Smooth muscle cell (in vitro differentiated cells): ENCODE measurements at regions not wholly inside any gene's neighbourhood (a gene's known extent, or its start where the extent isn't known, plus 50 kb on each side); places are given as distances from the start of the nearest gene placed in this dataset.
"Not testable (repeated sequence)": the region's sequence is repeated elsewhere in the genome, so short reads cannot be mapped to it uniquely, and the experiment has no call there.

Experiments
- DNase-seq: peaks from one replicate; lab custom pipeline; 2025; ENCODE audit not compliant: unreplicated experiment; lab: John Stamatoyannopoulos, UW
- H2AFZ ChIP-seq: fragments of 200-600 bp; sonication (generic); 2 replicates; pipeline ENCODE4 v1.6.0; 2016; ENCODE audit warnings: antibody characterized with exemption, low read depth, mild to moderate bottlenecking
- H3F3A ChIP-seq: fragments of 200-600 bp; sonication (generic); 2 replicates; pipeline ENCODE4 v1.6.0; 2017; ENCODE audit warnings: antibody characterized with exemption, low read depth
- H3K27ac ChIP-seq: fragments of 200-600 bp; sonication (generic); 2 replicates; pipeline ENCODE4 v1.5.1; 2016; ENCODE audit warnings: low read depth, mild to moderate bottlenecking
- H3K27me3 ChIP-seq: fragments of 200-600 bp; sonication (generic); 2 replicates; pipeline ENCODE4 v1.6.1; 2016; ENCODE audit warnings: low read depth, mild to moderate bottlenecking
- H3K36me3 ChIP-seq: fragments of 200-600 bp; sonication (generic); 2 replicates; pipeline ENCODE4 v1.5.1; 2016; ENCODE audit warnings: low read depth
- H3K4me1 ChIP-seq: fragments of 200-600 bp; sonication (generic); 2 replicates; pipeline ENCODE4 v1.5.1; 2016; ENCODE audit warnings: low read depth
- H3K4me2 ChIP-seq: fragments of 200-600 bp; sonication (generic); 2 replicates; pipeline ENCODE4 v1.6.0; 2016; ENCODE audit warnings: mild to moderate bottlenecking
- H3K4me3 ChIP-seq: fragments of 200-600 bp; sonication (generic); 2 replicates; pipeline ENCODE4 v1.5.1; 2016; ENCODE audit warnings: mild to moderate bottlenecking
- H3K79me2 ChIP-seq: fragments of 200-600 bp; sonication (generic); 2 replicates; pipeline ENCODE4 v1.6.0; 2016; ENCODE audit warnings: low read depth, mild to moderate bottlenecking
- H3K9ac ChIP-seq: fragments of 200-600 bp; sonication (generic); 2 replicates; pipeline ENCODE4 v1.6.0; 2016; ENCODE audit warnings: low read depth
- H3K9me3 ChIP-seq: fragments of 200-600 bp; sonication (generic); replicated peaks from 2 replicates; pipeline ENCODE4 v1.5.1; 2016; ENCODE audit warnings: low read depth
- H4K20me1 ChIP-seq: fragments of 200-600 bp; sonication (generic); 2 replicates; pipeline ENCODE4 v1.6.0; 2016; ENCODE audit warnings: low read depth
- CTCF ChIP-seq: fragments of 200-600 bp; sonication (generic); IDR thresholded peaks from 2 replicates; pipeline ENCODE4 v1.5.1; 2017; ENCODE audit warnings: borderline replicate concordance, mild to moderate bottlenecking, antibody characterized with exemption; ENCODE audit not compliant: insufficient read depth, poor library complexity, severe bottlenecking
- WGBS: methylation state at CpG from one replicate; pipeline ENCODE4 v1.1.7; 2016; ENCODE audit warnings: low lambda C conversion rate; 5-methylcytosine and 5-hydroxymethylcytosine counted together

GRCh38 chr3:197363553-197364409 lies 65.4 kb upstream of the DLG1 start:
- 83% methylated on average over 14 of the region's 14 CpGs for WGBS
- DNase-seq, result no peak
- no peaks in the 10 kb centered on the region for H3K27me3 ChIP-seq
- no peak overlapping the region for H2AFZ ChIP-seq
- no peaks in the 10 kb centered on the region for H4K20me1 ChIP-seq
- peaks cover 36% of the 10 kb centered on the region for H3K4me1 ChIP-seq
- H3K79me2 ChIP-seq, result no peaks in the 10 kb centered on the region
- no peaks in the 10 kb centered on the region for H3K36me3 ChIP-seq
- no peak overlapping the region for H3K4me2 ChIP-seq
- H3K4me3 ChIP-seq, result no peak overlapping the region
- H3F3A ChIP-seq, result no peaks in the 10 kb centered on the region
- no peak overlapping the region for H3K9ac ChIP-seq
- no peaks in the 10 kb centered on the region for H3K9me3 ChIP-seq
- no peak overlapping the region for H3K27ac ChIP-seq
- TF ChIP-seq CTCF, result no peak

DNA sequence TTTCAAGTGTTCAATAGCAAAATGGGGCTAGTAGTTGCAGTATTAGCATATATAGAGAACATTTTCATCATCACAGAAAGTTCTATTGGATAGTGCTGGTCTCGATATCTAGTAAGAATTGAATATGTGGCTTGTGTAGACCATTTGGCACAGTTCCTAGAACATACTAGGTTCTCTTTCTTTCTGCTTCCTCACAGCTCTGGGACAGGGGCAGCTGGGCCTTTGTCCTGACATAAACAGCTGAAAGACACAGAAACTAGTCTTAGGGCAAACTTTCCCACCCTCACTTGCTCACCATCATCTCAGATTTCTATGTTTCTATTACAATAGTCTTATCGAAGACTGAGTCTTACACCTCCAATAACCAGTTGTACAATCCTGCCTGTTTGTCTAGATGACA lies 63.7 kb upstream of the DLG1 start:
- Histone ChIP-seq H4K20me1 (no peaks in the 10 kb centered on the region), H2AFZ (no peak overlapping the region), H3K9ac (no peak overlapping the region), H3K4me2 (no peak overlapping the region), H3K79me2 (no peaks in the 10 kb centered on the region), H3F3A (no peaks in the 10 kb centered on the region), H3K27me3 (no peaks in the 10 kb centered on the region), H3K4me3 (no peak overlapping the region), H3K4me1 (peaks cover 21% of the 10 kb centered on the region), H3K27ac (no peak overlapping the region), H3K9me3 (no peaks in the 10 kb centered on the region), H3K36me3 (no peaks in the 10 kb centered on the region)
- TF ChIP-seq CTCF, result no peak
- 94% methylated on average over 2 of the region's 2 CpGs for WGBS
- DNase-seq, result no peak

DNA sequence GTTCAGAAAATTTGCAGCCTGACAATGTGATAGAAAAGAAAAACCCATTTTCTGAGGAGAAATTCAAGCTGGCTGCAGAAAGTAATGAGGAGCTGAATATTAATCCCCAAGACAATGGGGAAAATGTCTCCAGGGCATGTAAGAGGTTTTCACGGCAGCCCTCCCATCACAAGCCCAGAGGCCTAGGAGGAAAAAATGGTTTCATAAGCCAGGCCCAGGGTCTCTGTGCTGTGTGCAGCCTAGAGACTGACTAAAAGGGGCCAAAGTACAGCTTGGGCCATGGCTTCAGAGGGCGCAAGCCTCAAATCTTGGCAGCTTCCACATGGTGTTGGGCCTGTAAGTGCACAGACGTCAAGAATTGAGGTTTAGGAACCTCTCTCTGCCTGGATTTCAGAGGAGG lies 61.7 kb upstream of the DLG1 start:
- 96% methylated on average over 3 of the region's 3 CpGs for WGBS
- H3K4me3 ChIP-seq, H3K27me3 ChIP-seq: not testable (repeated sequence)

GRCh38 chr3:197359476-197359875 lies 61.1 kb upstream of the DLG1 start:
- H3F3A ChIP-seq, H3K4me2 ChIP-seq, H3K79me2 ChIP-seq, H3K27me3 ChIP-seq, H2AFZ ChIP-seq, H3K27ac ChIP-seq, H3K36me3 ChIP-seq, H3K9me3 ChIP-seq, H4K20me1 ChIP-seq, H3K4me3 ChIP-seq, DNase-seq, H3K9ac ChIP-seq: not testable (repeated sequence)
- peaks cover 22% of the 10 kb centered on the region for H3K4me1 ChIP-seq
- WGBS, result 96% methylated on average over 3 of the region's 3 CpGs

More for the DNA sequence above, 61.7 kb upstream of the DLG1 start:
- peaks cover 20% of the 10 kb centered on the region for H3K4me1 ChIP-seq
- H3K36me3 ChIP-seq, H4K20me1 ChIP-seq, H3K9ac ChIP-seq, H3K4me2 ChIP-seq, H2AFZ ChIP-seq, DNase-seq, H3K79me2 ChIP-seq, H3K27ac ChIP-seq, H3K9me3 ChIP-seq, H3F3A ChIP-seq: not testable (repeated sequence)
